Activated CD4-positive, alpha-beta T cell treated with anti-CD3 and anti-CD28 coated beads, Interleukin-2, amount 50 U/mL, for 1 hour (primary cell): ENCODE measurements at regions not wholly inside any gene's neighbourhood (a gene's known extent, or its start where the extent isn't known, plus 50 kb on each side); places are given as distances from the start of the nearest gene placed in this dataset.

Experiments
- DNase-seq: peaks from one replicate; pipeline ENCODE4 v3.0.0-alpha.2; 2020

DNA sequence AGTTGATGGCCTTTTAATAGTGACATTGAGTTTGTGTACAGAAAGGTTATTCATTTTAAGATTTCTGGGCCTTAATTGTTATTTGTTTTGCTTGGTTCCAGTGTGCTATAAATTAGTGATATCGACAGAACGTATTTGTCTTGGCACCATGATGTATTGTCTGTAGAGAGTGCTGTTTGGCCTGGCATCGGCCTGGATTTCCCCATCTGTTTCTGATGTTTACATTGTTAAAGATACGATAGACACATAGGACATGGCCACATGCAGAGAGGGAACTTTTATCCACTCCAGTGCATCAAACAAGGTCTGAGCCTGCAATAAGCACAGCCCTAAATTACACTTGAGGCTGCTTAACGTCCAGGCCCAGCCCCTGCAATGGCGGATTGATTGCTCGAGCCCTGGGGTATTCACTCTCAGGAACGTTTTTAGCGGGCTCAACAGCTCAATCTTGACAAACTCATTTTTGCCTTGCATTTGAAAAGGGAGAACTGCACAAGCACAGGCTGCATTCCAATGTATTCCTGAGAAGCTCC lies 144.7 kb downstream of the SLC4A3 start:
- DNase-seq, result no peak

- no peak for DNase-seq
These were observed 145.3 kb downstream of the SLC4A3 start for GRCh38 chr2:219772697-219773096.

- DNase-seq, result no peak
These were observed 148.1 kb downstream of the SLC4A3 start for GRCh38 chr2:219775506-219775905.

- DNase-seq, result no peak
These were observed 150.0 kb downstream of the SLC4A3 start for GRCh38 chr2:219777388-219777787.

DNA sequence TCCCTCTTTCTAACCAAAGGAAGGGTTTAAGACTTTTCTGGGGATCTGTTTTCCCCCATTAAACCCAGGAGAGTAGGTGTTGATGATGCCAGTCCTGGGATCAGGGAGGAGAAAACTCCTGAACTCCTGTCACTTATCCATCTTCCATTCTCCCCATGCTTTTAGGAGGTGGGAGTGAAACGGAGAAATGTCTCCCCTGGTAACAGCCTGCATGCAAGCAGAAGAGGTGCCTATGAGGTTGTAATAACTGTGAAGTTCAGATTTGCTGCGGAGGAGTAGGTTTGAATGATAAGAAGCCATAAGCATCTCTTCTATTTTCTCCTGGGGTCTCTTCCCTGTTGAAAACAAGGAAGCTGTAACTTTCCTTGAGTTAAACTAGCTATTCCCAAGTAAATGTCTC lies 150.8 kb downstream of the SLC4A3 start:
- DNase-seq, result no peak

- no peak for DNase-seq
These were observed 155.4 kb downstream of the SLC4A3 start for GRCh38 chr2:219782737-219783348.

DNA sequence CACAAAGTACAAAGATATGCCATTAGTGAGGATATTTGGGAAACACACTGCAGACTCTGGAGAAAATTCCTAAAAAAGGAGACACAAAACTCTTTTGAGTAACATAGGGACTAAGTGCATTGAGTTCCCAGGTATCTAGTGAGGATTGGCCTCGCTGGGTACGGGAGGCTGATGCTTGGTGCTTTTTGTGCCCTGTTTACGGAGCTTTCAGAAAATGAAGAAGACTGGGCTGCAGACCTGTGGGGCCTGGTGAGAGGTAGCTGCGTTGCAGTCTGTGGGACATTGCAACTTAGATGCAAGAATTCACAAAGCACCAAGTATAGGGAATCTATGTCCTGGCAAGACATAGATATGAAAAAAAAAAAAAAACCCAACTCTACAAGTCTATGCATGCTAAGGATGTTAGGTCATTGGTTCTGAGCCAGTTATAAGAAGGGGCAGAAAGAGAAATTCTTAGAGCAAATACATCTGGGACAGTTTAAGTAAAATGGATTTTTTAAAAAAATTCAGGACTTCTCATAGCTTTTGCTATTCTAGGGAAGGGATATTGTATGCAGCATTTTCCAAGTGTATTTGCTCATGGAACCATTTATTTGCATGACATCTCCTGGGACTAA lies 156.0 kb downstream of the SLC4A3 start:
- DNase-seq, result no peak

- DNase-seq, result no peak
These were observed 156.7 kb downstream of the SLC4A3 start for GRCh38 chr2:219784178-219784577.

DNA sequence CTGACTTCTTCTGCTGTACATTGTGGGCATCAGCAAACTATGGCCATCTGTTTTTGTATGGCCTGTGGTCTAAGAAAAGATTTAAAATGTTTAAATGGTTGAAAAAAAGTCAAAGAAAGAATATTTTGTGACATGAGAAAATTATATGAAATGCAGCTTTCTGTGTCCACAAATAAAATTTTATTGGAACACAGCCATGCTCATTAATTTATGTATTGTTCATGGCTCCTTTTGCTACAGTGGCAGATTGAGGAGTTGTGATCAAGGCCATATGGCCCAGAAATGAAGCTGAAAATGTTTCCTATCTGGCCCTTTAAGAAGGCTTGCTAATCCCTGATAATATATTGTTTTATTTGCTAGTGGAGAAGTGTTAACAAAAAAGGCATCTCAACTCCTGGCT lies 162.0 kb downstream of the SLC4A3 start:
- no peak for DNase-seq

GRCh38 chr2:219792446-219792845 lies 165.0 kb downstream of the SLC4A3 start:
- DNase-seq, result no peak

GRCh38 chr2:219798430-219798829 lies 171.0 kb downstream of the SLC4A3 start:
- no peak for DNase-seq

DNA sequence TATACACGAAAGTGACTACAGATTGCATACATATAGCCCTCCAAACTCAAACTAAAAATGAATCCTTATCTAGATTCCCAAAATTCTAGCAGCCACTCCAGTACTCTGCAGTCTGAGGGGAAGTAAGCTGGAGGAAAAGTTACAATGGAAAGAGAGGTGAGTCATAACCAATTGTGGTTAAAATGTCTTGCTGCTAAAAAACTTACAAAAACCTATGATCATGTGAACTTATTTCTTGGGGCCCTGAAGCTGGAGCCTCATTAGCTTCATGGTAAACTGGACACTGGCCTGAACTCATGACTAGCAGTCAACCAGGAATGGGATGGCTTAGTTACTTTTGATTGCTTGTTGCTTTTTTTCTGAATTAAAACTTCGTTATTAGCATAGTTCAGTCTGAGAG lies 175.9 kb downstream of the SLC4A3 start:
- DNase-seq, result no peak

GRCh38 chr2:219810895-219811294 lies 183.5 kb downstream of the SLC4A3 start:
- DNase-seq, result no peak

GRCh38 chr2:219812672-219813071 lies 185.2 kb downstream of the SLC4A3 start:
- no peak for DNase-seq

DNA sequence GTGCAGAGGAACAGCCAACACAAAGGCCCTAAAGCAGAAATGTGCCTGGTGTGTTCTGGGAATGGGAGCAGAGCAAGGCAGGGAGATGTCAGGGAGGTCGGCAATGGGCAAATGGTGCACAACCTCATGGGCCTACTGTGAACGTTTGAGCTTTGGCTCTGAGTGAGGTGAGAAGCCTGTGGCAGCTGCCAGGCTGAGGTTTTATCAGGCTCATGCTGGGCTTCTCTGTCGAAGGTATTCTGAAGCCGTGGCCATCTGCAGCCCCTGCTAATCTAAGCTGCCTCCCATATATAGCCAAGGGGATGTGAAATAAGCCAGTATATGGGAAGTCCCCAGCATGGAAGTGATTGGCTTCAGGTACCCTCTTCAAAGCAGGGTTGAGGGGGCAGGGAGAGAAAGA lies 193.3 kb downstream of the SLC4A3 start:
- DNase-seq, result no peak

GRCh38 chr2:219823574-219823973 lies 196.1 kb downstream of the SLC4A3 start:
- no peak for DNase-seq

GRCh38 chr2:219824996-219825395 lies 197.6 kb downstream of the SLC4A3 start:
- no peak for DNase-seq

DNA sequence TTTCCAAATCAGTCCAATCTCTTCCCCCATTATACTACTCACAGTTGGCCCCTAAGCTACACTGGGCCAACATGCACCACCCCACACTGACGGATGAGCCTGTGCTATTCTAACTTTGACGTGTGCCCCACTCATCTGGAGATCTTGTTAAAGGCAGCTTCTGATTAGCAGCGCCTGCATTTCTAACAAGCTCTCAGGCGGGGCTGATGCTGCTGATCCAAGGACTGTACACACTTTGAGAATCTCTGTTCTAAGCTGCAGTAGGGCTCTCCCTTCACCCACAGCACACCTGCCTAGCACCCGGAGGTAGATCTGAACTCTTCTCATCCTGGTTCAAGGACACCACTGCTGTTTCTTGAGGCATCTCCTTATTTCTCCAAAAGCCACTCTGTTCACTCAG lies 200.7 kb downstream of the SLC4A3 start:
- DNase-seq, result no peak

GRCh38 chr2:219829667-219830352 lies 202.4 kb downstream of the SLC4A3 start:
- DNase-seq, result no peak

- DNase-seq, result no peak
These were observed 202.9 kb downstream of the SLC4A3 start for GRCh38 chr2:219830353-219830738.

GRCh38 chr2:219831957-219832356 lies 204.5 kb downstream of the SLC4A3 start:
- DNase-seq, result no peak

- DNase-seq, result no peak
These were observed 205.5 kb downstream of the SLC4A3 start for GRCh38 chr2:219832904-219833303.

- DNase-seq, result no peak
These were observed 208.1 kb downstream of the SLC4A3 start for GRCh38 chr2:219835493-219835892.

DNA sequence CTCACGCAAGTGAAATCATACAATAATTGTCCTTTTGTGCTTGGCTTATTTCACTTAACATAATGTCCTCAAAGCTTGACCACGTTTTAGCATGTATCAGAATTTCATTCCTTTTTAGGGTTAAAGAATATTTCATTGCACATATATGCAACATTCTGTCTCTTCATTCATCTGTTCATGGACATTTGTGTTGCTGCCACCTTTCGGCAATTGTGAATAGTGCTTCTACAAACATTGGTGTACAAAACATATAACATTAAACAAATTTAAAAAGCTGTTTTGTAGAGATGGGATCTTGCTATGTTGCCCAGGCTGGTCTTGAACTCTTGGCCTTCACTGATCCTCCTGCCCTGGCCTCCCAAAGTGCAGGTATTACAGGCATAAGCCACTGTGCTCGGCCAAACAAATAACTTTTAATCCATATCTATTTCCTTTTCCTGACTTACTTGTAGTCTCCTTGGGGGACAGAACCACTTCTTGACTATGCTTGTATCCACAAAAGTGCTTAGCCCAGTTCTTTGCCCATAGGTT lies 209.3 kb downstream of the SLC4A3 start:
- no peak for DNase-seq
